HPDE6-E6E7 (cell line): ENCODE measurements at regions not wholly inside any gene's neighbourhood (a gene's known extent, or its start where the extent isn't known, plus 50 kb on each side); places are given as distances from the start of the nearest gene placed in this dataset.
"Not testable (repeated sequence)": the region's sequence is repeated elsewhere in the genome, so short reads cannot be mapped to it uniquely, and the experiment has no call there.

Source experiments
- DNase-seq: peaks from one replicate; pipeline ENCODE4 v3.0.0; 2011; ENCODE audit warnings: missing footprints; ENCODE audit errors: extremely low spot score

GRCh38 chr7:13577566-13578145 lies 411.8 kb downstream of the ETV1 start:
- DNase-seq: no peak

- no peak for DNase-seq
These were observed 411.2 kb downstream of the ETV1 start for GRCh38 chr7:13578294-13578693.

- no peak for DNase-seq
These were observed 408.4 kb downstream of the ETV1 start for GRCh38 chr7:13581097-13581496.

- DNase-seq: no peak
These were observed 395.6 kb downstream of the ETV1 start for GRCh38 chr7:13593854-13594253.

- no peak for DNase-seq
These were observed 387.4 kb downstream of the ETV1 start for GRCh38 chr7:13602036-13602435.

GRCh38 chr7:13603016-13603415 lies 386.4 kb downstream of the ETV1 start:
- DNase-seq: no peak

GRCh38 chr7:13603661-13604060 lies 385.8 kb downstream of the ETV1 start:
- peak; percentile 38 for DNase-seq

GRCh38 chr7:13604178-13604577 lies 385.3 kb downstream of the ETV1 start:
- DNase-seq: peak; percentile 9

- no peak for DNase-seq
These were observed 379.1 kb downstream of the ETV1 start for GRCh38 chr7:13610372-13610771.

GRCh38 chr7:13615679-13616078 lies 373.8 kb downstream of the ETV1 start:
- no peak for DNase-seq

- DNase-seq: no peak
These were observed 362.0 kb downstream of the ETV1 start for GRCh38 chr7:13627455-13627854.

- DNase-seq: no peak
These were observed 361.0 kb downstream of the ETV1 start for GRCh38 chr7:13628239-13629001.

GRCh38 chr7:13631207-13632049 lies 358.0 kb downstream of the ETV1 start:
- DNase-seq: not testable (repeated sequence)

- DNase-seq: no peak
These were observed 355.6 kb downstream of the ETV1 start for GRCh38 chr7:13633857-13634256.

GRCh38 chr7:13639396-13639795 lies 350.1 kb downstream of the ETV1 start:
- DNase-seq: no peak

GRCh38 chr7:13641714-13642113 lies 347.8 kb downstream of the ETV1 start:
- no peak for DNase-seq

- DNase-seq: no peak
These were observed 338.3 kb downstream of the ETV1 start for GRCh38 chr7:13651167-13651566.

GRCh38 chr7:13656330-13656729 lies 333.1 kb downstream of the ETV1 start:
- DNase-seq: no peak

- no peak for DNase-seq
These were observed 316.2 kb downstream of the ETV1 start for GRCh38 chr7:13673290-13673689.

GRCh38 chr7:13682626-13683025 lies 306.8 kb downstream of the ETV1 start:
- no peak for DNase-seq

GRCh38 chr7:13687500-13687899 lies 302.0 kb downstream of the ETV1 start:
- no peak for DNase-seq

- DNase-seq: no peak
These were observed 296.9 kb downstream of the ETV1 start for GRCh38 chr7:13692548-13692947.

- DNase-seq: no peak
These were observed 287.2 kb downstream of the ETV1 start for GRCh38 chr7:13702251-13702650.
